Ascending aorta (tissue), 2 donors: ENCODE measurements at regions not wholly inside any gene's neighbourhood (a gene's known extent, or its start where the extent isn't known, plus 50 kb on each side); places are given as distances from the start of the nearest gene placed in this dataset.

Experiments used
- DNase-seq, 2 donors: peaks; one replicate each; pipeline ENCODE4 v3.0.0-alpha.2; 2019; ENCODE audit warnings: low spot score in 2 of 2
- H3K27ac ChIP-seq, 2 donors: fragments of 200-600 bp; sonication (generic); one replicate each; pipeline ENCODE4 v1.5.1; 2016 to 2017; ENCODE audit warnings: mild to moderate bottlenecking in 1 of 2
- H3K27me3 ChIP-seq: fragments of 200-600 bp; sonication (generic); one replicate; pipeline ENCODE4 v1.5.1; 2017
- H3K36me3 ChIP-seq, 2 donors: fragments of 200-600 bp; sonication (generic); one replicate each; pipeline ENCODE4 v1.5.1; 2016
- H3K4me1 ChIP-seq, 2 donors: fragments of 200-600 bp; sonication (generic); one replicate each; pipeline ENCODE4 v1.5.1; 2016 to 2017; ENCODE audit warnings: mild to moderate bottlenecking in 1 of 2
- H3K4me3 ChIP-seq, 2 donors: fragments of 200-600 bp; sonication (generic); one replicate each; pipeline ENCODE4 v1.5.1; 2016 to 2017; ENCODE audit warnings: mild to moderate bottlenecking in 1 of 2
- H3K9me3 ChIP-seq, 2 donors: fragments of 200-600 bp; sonication (generic); one replicate each; pipeline ENCODE4 v1.5.1; 2016
- CTCF ChIP-seq, 3 experiments: fragments of 200-600 bp in 2 of 3; fragments of 450-650 bp in 1 of 3; sonication (generic) in 2 of 3; IDR thresholded peaks; one replicate each; pipeline ENCODE4 v1.5.1; 2016 to 2019; ENCODE audit warnings: antibody characterized with exemption in 3 of 3, mild to moderate bottlenecking in 1 of 3, moderate library complexity in 1 of 3
- intact Hi-C: fragments of 100-400 bp; cut with DNase I; formaldehyde crosslinking; loops from one replicate; pipeline ENCODE4 v1.15.1; 2023

GRCh38 chr5:5560016-5560415 is 137.5 kb downstream of the ICE1 start:
- no peak for DNase-seq
- TF ChIP-seq CTCF (IDR thresholded peaks at IDR 0.05), result no peak
- H3K4me1 ChIP-seq, result no peaks in the 10 kb centered on the region
- no peaks in the 10 kb centered on the region for H3K9me3 ChIP-seq
- H3K27me3 ChIP-seq, result no peaks in the 10 kb centered on the region
- intact Hi-C loops, result no loop called here
- no peak overlapping the region for H3K4me3 ChIP-seq
- no peak overlapping the region for H3K27ac ChIP-seq
- H3K36me3 ChIP-seq, result no peaks in the 10 kb centered on the region

DNA sequence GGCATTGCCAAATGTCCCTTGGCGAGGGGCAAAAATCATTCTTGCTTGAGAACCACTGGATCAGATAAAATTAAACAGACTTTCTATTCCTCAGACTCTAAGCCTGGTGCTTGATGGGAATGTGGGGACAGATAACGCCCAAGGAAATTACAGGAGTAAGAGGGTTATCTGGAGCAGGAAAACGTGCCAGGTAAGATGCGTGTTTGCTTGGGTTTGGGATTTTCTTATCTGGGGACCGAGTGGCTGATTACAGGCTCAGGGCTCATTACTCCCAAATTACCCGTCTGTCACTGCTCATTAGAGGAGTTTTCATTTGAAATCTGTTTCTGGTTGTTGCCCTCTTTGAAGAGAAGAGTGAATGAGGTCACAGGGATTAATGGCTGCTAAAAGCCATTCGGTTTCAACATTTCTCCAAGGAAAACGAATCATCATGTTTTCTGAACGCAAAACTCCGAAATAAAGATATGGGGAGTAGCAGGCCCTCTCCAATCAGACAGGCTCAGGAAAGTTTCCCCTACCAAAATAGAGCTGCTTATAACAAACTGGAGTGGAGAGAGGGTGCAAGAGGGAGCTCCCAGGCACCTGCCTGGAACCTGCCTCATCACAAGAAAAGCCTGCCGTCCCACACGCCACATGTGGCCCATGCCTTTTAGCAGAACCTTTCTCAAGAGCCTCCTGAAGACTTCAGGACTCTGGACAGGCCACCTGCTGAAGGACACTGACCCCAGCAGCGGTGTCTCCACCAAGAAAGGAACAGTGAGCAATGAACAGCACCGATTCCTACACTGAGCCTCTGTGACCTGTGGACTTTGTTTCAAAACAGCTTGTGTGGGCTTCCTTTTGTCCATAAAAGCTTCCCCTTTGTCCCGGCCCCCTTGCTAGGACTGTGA is 136.4 kb downstream of the ICE1 start:
- intact Hi-C loops, result no loop called here
- no peaks in the 10 kb centered on the region for H3K36me3 ChIP-seq

DNA sequence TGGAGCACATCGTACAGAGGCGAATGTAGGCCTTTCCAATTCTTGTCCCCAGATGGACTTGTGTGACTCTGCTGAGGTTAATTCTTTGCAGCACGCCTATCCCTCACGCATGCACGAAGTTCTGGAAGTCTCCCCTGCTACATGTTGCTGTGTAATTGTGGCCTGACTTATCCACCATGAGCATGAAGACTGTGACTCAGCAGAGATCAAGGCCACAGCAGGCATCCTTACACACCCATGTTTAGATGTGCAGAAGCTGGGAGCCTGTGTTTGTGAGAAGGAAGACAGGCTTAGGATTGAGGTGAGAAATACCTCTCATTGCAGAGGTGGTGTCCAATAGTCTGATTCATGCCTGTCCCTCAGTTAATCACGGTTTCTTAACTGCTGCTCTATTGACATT is 135.6 kb downstream of the ICE1 start:
- H3K4me3 ChIP-seq, result no peak overlapping the region
- intact Hi-C loops, result no loop called here
- no peak for TF ChIP-seq CTCF (IDR thresholded peaks at IDR 0.05)
- no peaks in the 10 kb centered on the region for H3K36me3 ChIP-seq
- no peak overlapping the region for H3K27ac ChIP-seq
- H3K27me3 ChIP-seq, result no peaks in the 10 kb centered on the region
- H3K9me3 ChIP-seq, result no peaks in the 10 kb centered on the region
- H3K4me1 ChIP-seq, result no peaks in the 10 kb centered on the region
- no peak for DNase-seq

More for the DNA sequence above, 136.4 kb downstream of the ICE1 start:
- no peak overlapping the region for H3K27ac ChIP-seq
- H3K4me1 ChIP-seq, result no peaks in the 10 kb centered on the region
- no peak for TF ChIP-seq CTCF (IDR thresholded peaks at IDR 0.05)
- H3K9me3 ChIP-seq, result no peaks in the 10 kb centered on the region
- no peak for DNase-seq
- no peak overlapping the region for H3K4me3 ChIP-seq
- H3K27me3 ChIP-seq, result no peaks in the 10 kb centered on the region

DNA sequence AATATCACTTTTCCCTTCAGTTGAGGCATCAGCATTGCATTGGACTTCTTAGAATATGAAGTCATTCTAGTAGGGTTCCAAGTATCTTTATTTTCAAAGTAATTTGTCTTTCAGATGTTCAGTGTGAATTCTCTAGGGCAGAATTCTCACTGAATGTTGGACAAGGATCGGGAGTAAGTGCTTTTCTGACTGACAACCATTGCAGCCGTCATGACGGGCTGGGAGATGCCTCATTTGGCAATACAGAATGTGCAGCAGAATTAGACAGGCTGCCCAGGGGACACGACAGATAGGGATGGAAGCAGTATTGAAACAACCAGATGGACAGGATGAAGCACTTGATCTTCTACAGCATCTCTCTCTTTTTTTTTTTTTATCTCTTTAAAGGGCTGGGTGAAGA is 129.0 kb downstream of the ICE1 start:
- DNase-seq, result no peak
- no peaks in the 10 kb centered on the region for H3K36me3 ChIP-seq
- intact Hi-C loops, result no loop called here
- no peaks in the 10 kb centered on the region for H3K27me3 ChIP-seq
- H3K4me3 ChIP-seq, result no peak overlapping the region
- H3K4me1 ChIP-seq, result no peaks in the 10 kb centered on the region
- H3K9me3 ChIP-seq, result no peaks in the 10 kb centered on the region
- no peak overlapping the region for H3K27ac ChIP-seq
- no peak for TF ChIP-seq CTCF (IDR thresholded peaks at IDR 0.05)

DNA sequence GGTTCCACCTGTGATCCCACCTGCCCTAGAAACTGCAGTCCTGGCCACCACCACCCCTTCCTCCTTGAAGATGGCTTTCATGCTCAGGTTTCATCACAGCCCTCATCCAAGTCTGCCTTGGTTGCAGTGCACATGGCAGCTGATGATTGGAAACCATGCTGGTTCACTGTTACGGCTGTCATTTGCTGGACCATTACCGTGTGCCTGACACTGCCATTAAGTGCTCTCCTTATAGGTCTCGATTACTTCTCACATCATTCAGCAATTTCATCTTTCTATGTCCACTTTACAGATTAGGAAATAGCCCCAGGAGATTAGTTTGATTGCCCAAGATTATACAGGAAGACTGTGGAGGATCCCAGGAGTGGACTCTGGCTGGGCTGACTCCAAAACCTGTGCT is 123.9 kb downstream of the ICE1 start:
- no peaks in the 10 kb centered on the region for H3K9me3 ChIP-seq
- no peaks in the 10 kb centered on the region for H3K4me1 ChIP-seq
- DNase-seq, result no peak
- H3K27me3 ChIP-seq, result no peaks in the 10 kb centered on the region
- intact Hi-C loops, result no loop called here
- H3K4me3 ChIP-seq, result no peak overlapping the region
- no peak overlapping the region for H3K27ac ChIP-seq
- TF ChIP-seq CTCF (IDR thresholded peaks at IDR 0.05), result no peak
- H3K36me3 ChIP-seq, result no peaks in the 10 kb centered on the region
